ENCODE measurements at regions not wholly inside any gene's neighbourhood (a gene's known extent, or its start where the extent isn't known, plus 50 kb on each side); places are given as distances from the start of the nearest gene placed in this dataset.
A peak's percentile ranks its signal among the peaks of the same experiment; 100 is the strongest.

DNA sequence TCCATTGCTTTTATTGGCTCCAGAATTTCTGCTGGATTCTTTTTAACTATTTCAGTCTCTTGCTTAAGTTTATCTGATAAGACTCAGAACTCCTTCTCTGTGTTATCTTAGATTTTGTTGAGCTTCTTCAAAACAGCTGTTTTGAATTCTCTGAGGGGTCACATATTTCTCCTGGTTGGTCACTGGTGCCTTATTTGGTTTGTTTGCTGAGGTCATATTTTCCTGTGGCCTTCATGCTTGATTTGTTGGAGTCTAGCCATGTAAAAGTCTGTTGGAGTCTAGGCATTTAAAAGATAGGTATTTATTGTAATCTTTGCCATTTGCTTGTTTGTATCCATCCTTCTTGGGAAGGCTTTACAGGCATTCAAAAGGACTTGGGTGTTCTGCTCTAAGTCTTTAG, 398.7 kb downstream of the DSEL start:
- H3K36me3 ChIP-seq = no peaks in the 10 kb centered on the region
- DNase-seq (ENCODE audit: low spot score) (no peak), ATAC-seq (ENCODE audit: insufficient number of reproducible peaks, low FRiP score, low read depth) (no peak)
- no peaks in the 10 kb centered on the region for H3K9me3 ChIP-seq
- H3K4me3 ChIP-seq = no peak overlapping the region
- H3K4me1 ChIP-seq (ENCODE audit: control insufficient read depth in 1 of 2, low read depth in 2 of 2) = no peaks in the 10 kb centered on the region
- no peaks in the 10 kb centered on the region for H3K27me3 ChIP-seq (replicated peaks; ENCODE audit: insufficient read depth)
- no peak overlapping the region for H3K27ac ChIP-seq
- TF ChIP-seq, protein P1, sequence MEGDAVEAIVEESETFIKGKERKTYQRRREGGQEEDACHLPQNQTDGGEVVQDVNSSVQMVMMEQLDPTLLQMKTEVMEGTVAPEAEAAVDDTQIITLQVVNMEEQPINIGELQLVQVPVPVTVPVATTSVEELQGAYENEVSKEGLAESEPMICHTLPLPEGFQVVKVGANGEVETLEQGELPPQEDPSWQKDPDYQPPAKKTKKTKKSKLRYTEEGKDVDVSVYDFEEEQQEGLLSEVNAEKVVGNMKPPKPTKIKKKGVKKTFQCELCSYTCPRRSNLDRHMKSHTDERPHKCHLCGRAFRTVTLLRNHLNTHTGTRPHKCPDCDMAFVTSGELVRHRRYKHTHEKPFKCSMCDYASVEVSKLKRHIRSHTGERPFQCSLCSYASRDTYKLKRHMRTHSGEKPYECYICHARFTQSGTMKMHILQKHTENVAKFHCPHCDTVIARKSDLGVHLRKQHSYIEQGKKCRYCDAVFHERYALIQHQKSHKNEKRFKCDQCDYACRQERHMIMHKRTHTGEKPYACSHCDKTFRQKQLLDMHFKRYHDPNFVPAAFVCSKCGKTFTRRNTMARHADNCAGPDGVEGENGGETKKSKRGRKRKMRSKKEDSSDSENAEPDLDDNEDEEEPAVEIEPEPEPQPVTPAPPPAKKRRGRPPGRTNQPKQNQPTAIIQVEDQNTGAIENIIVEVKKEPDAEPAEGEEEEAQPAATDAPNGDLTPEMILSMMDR (IDR thresholded peaks at IDR 0.05) = no peak

DNA sequence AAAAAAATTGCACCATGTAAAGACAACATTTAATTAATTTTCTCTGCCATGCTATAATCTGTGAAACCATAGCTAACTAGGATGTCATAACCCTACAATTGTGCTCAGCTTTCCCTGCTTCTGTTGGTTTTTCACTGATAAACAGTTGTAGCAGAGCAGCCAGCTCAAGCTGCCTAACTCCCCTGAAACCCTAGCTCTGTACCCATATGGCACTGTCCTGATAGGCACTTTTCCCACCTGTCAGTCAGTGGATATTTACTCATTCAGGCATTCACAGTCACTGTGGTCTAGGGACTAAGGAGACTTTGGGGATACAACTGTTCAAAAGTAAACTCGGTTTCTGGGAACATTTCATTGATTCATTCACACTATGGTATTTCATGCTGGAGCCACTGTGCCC, 407.0 kb downstream of the DSEL start:
- no peaks in the 10 kb centered on the region for H3K4me1 ChIP-seq (ENCODE audit: control insufficient read depth in 1 of 2, low read depth in 2 of 2)
- no peak overlapping the region for H3K27ac ChIP-seq
- DNase-seq (ENCODE audit: low spot score) = no peak
- H3K27me3 ChIP-seq (replicated peaks; ENCODE audit: insufficient read depth) = no peaks in the 10 kb centered on the region
- H3K36me3 ChIP-seq = no peaks in the 10 kb centered on the region
- no peak for ATAC-seq (ENCODE audit: insufficient number of reproducible peaks, low FRiP score, low read depth)
- no peak overlapping the region for H3K4me3 ChIP-seq
- no peaks in the 10 kb centered on the region for H3K9me3 ChIP-seq
- TF ChIP-seq, protein P1 (IDR thresholded peaks at IDR 0.05) = no peak

DNA sequence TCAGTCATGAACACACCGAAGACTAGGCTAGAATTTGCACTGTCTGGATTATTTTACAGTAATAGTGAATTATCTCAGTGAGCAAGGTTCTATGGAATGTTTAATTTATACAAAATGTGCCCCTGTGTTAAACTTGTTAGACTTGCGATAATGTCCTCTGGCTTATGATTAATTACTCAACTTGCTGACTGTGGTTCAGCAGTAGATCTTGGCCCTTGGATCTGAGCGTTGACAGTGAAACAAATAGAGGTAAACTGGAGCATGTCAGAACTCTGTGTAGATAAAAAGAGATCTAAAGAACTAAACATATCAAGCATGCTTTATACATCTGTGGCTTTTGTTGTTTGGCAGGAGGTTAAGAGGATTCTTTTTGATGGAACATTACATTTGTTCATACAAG, 407.6 kb downstream of the DSEL start:
- H3K36me3 ChIP-seq = no peaks in the 10 kb centered on the region
- TF ChIP-seq, protein P1 (IDR thresholded peaks at IDR 0.05) = no peak
- no peaks in the 10 kb centered on the region for H3K4me1 ChIP-seq (ENCODE audit: control insufficient read depth in 1 of 2, low read depth in 2 of 2)
- no peak for ATAC-seq (ENCODE audit: insufficient number of reproducible peaks, low FRiP score, low read depth)
- H3K27ac ChIP-seq = no peak overlapping the region
- no peaks in the 10 kb centered on the region for H3K27me3 ChIP-seq (replicated peaks; ENCODE audit: insufficient read depth)
- no peaks in the 10 kb centered on the region for H3K9me3 ChIP-seq
- no peak overlapping the region for H3K4me3 ChIP-seq
- no peak for DNase-seq (ENCODE audit: low spot score)

DNA sequence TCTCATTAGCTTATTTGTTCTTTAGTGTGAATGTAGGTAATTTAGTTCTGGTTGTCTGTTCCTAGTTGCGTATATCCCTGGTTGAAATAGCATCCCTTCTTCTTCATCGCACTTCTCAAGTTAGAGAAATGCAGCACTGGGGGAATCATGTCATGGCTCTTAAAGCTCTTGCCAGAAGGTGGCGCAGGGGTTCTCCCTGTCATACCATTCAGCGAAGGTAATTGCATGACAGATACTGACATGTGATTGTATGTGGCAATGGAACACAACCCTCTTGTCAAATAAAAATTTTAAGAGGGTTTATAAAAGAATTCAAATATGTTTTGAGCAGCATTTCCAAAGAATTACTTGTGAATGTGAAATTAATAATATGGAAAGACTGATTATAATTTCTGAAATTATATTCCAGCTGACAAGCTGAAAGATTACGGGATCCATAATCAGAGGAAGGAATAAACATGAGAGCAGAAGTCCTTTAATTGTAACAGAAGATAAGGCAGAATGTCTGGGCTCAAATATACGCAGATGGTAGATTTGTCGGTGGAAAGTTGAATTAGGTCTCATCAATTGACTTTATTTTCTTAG, 411.7 kb downstream of the DSEL start:
- no peak overlapping the region for H3K27ac ChIP-seq
- no peaks in the 10 kb centered on the region for H3K4me1 ChIP-seq (ENCODE audit: control insufficient read depth in 1 of 2, low read depth in 2 of 2)
- H3K36me3 ChIP-seq = no peaks in the 10 kb centered on the region
- TF ChIP-seq, protein P1 (IDR thresholded peaks at IDR 0.05) = peak; percentile 47
- no peak overlapping the region for H3K4me3 ChIP-seq
- H3K27me3 ChIP-seq (replicated peaks; ENCODE audit: insufficient read depth) = no peaks in the 10 kb centered on the region
- peak; percentile 4 for DNase-seq (ENCODE audit: low spot score)
- no peak for ATAC-seq (ENCODE audit: insufficient number of reproducible peaks, low FRiP score, low read depth)
- no peaks in the 10 kb centered on the region for H3K9me3 ChIP-seq

DNA sequence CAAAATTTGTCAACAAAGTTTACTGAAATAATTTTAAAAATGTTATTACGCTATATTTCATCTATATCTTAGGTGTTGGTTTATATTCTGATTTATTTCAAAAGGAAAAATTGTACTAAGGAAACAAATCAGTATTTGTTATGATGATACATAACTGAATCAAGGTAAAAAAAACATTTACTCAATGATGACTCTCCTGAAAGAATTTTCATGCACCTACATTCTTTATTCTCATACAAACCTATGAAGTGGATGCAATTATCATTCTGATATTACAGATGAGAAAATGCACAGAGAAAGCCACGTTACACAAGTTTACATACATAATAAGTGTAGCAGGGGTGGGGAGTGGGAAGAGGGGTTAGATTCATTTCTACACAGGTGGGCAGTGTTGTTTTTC, 422.4 kb downstream of the DSEL start:
- H3K4me3 ChIP-seq = no peak overlapping the region
- no peaks in the 10 kb centered on the region for H3K9me3 ChIP-seq
- ATAC-seq (ENCODE audit: insufficient number of reproducible peaks, low FRiP score, low read depth) (no peak), DNase-seq (ENCODE audit: low spot score) (no peak)
- no peaks in the 10 kb centered on the region for H3K27me3 ChIP-seq (replicated peaks; ENCODE audit: insufficient read depth)
- no peaks in the 10 kb centered on the region for H3K36me3 ChIP-seq
- H3K4me1 ChIP-seq (ENCODE audit: control insufficient read depth in 1 of 2, low read depth in 2 of 2) = no peaks in the 10 kb centered on the region
- no peak overlapping the region for H3K27ac ChIP-seq
- TF ChIP-seq, protein P1 (IDR thresholded peaks at IDR 0.05) = no peak

Data from thoracic aorta (tissue), 2 donors.